Tibial nerve (tissue), 4 donors: ENCODE measurements at regions not wholly inside any gene's neighbourhood (a gene's known extent, or its start where the extent isn't known, plus 50 kb on each side); places are given as distances from the start of the nearest gene placed in this dataset.

Experiments
- CTCF ChIP-seq, 5 experiments: fragments of 200-600 bp in 3 of 5; fragments of 450-650 bp in 2 of 5; sonication (generic) in 3 of 5; IDR thresholded peaks; one replicate each; pipeline ENCODE4 v1.5.1; 2016 to 2019; ENCODE audit warnings: antibody characterized with exemption in 5 of 5, mild to moderate bottlenecking in 3 of 5, moderate library complexity in 2 of 5
- EP300 ChIP-seq, 2 donors: sonication (generic); formaldehyde crosslinking; IDR thresholded peaks; one replicate each; pipeline ENCODE4 v1.6.1; 2017; ENCODE audit warnings: antibody characterized with exemption in 2 of 2, mild to moderate bottlenecking in 1 of 2
- POLR2A ChIP-seq, 2 donors: fragments of 450-650 bp; IDR thresholded peaks; one replicate each; pipeline ENCODE4 v1.6.1; 2017; ENCODE audit warnings: antibody characterized with exemption in 2 of 2, mild to moderate bottlenecking in 2 of 2, moderate library complexity in 2 of 2

DNA sequence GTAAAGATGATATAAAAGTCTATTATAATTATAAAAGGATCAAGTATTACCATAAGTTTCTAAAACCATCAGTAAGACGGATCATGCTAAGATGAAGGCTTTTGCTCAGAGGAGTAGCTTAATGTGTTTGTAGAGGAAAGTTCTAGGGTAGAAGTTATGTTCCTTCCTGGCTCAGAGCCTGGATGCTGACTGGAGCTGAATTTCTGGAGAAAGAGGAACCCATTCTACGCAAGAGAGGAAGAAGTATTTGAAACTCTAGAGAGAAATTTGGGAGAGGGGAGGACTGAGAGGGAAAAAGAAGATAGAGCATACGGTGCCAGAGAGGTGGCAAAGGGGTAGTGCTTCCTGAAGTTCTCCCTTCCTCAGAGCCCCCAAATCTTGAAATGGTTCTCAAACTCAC, 51.4 kb upstream of the SGCG start:
- TF ChIP-seq CTCF (IDR thresholded peaks at IDR 0.05) = no peak
- no peak for TF ChIP-seq POLR2A (IDR thresholded peaks at IDR 0.05)
- peak in 1 of 2 donors; percentile 26 for TF ChIP-seq EP300 (IDR thresholded peaks at IDR 0.05)
